ENCODE measurements at regions not wholly inside any gene's neighbourhood (a gene's known extent, or its start where the extent isn't known, plus 50 kb on each side); places are given as distances from the start of the nearest gene placed in this dataset.

DNA sequence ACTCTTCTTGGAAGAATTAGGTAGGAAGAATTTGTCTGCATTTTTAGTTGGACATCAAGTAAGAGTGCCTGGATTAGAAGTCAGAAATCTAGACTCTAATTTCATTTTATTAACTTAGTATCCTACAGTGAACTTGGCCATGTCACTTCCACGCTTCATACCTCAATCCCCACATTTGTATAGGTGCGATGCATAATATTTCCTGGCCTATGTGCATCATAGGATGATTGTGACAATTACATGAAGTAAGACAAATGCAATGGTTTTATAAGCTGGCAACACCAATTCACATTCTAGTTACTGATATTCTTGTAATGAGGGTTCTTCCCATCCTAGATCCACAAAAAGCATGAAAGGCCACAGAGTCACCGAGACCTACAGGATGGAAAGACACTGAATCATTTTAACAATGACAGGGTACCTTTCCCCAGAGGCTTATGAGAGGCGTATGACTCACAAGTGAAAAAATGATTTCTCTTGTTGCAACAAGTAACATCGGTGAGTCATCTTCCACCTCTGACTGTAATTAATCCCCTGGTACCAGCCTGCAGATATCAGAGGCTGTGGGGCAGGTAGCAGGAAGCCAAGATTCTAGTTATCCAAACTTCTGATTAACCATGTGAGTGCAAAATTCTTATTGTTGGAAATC lies 56.0 kb upstream of the OR5AK2 start:
- no peaks in the 10 kb centered on the region for H3K27me3 ChIP-seq (ENCODE audit: control insufficient read depth, insufficient read depth, low read length)
- H3K36me3 ChIP-seq (ENCODE audit: control insufficient read depth, insufficient read depth, low read length), result no peaks in the 10 kb centered on the region
- no peaks in the 10 kb centered on the region for H3K4me1 ChIP-seq (ENCODE audit: control insufficient read depth, insufficient read depth, low read length)
- no peak overlapping the region for H3K27ac ChIP-seq (ENCODE audit: low read depth, low read length)
- H3K9ac ChIP-seq (ENCODE audit: low read length), result no peak overlapping the region
- no peak overlapping the region for H3K4me3 ChIP-seq (ENCODE audit: low read length)

DNA sequence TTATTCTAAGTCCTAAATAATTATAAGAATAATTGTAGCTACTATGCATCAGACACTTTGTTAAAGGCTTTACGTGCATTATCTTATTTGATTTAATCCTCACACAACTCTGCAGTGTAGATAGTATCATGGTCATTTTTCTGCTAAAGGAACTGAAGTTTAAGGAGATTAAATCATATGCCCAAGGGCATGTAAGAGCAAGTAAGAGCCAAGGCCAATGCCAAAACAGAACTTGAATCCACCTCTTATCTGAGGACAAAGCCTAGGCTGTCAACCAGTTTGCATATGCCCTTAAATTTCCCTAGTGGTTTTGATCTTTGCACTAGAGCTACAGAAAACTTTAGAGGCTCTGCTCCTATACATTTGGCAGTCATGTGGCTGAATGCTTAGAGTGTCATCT lies 65.6 kb upstream of the OR5AK2 start:
- Histone ChIP-seq H3K4me1 (ENCODE audit: control insufficient read depth, insufficient read depth, low read length) (peaks cover 2% of the 10 kb centered on the region), H3K9ac (ENCODE audit: low read length) (no peak overlapping the region), H3K27ac (ENCODE audit: low read depth, low read length) (no peak overlapping the region), H3K27me3 (ENCODE audit: control insufficient read depth, insufficient read depth, low read length) (no peaks in the 10 kb centered on the region), H3K4me3 (ENCODE audit: low read length) (no peak overlapping the region), H3K36me3 (ENCODE audit: control insufficient read depth, insufficient read depth, low read length) (no peaks in the 10 kb centered on the region)

DNA sequence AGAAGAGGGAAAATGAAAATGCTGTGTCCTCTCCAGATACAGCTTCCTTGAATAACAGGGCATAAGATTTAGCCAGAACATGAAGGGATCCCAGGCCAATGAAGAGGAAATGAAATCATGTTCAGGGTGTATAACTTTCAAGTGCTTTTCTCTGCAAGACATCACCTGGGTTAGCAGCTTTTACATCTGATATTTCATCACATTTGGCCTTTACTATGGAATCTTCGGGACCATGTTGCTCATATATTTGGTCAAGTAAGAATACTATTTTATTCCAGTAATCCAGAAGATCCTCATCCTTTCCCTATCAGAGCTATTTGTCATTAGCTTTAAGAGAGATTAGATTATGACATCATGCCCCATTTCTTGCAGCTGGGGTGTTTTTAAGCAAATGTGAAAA lies 66.3 kb upstream of the OR5AK2 start:
- Histone ChIP-seq H3K36me3 (ENCODE audit: control insufficient read depth, insufficient read depth, low read length) (no peaks in the 10 kb centered on the region), H3K4me1 (ENCODE audit: control insufficient read depth, insufficient read depth, low read length) (peaks cover 2% of the 10 kb centered on the region), H3K9ac (ENCODE audit: low read length) (no peak overlapping the region), H3K27me3 (ENCODE audit: control insufficient read depth, insufficient read depth, low read length) (no peaks in the 10 kb centered on the region), H3K27ac (ENCODE audit: low read depth, low read length) (no peak overlapping the region), H3K4me3 (ENCODE audit: low read length) (no peak overlapping the region)

DNA sequence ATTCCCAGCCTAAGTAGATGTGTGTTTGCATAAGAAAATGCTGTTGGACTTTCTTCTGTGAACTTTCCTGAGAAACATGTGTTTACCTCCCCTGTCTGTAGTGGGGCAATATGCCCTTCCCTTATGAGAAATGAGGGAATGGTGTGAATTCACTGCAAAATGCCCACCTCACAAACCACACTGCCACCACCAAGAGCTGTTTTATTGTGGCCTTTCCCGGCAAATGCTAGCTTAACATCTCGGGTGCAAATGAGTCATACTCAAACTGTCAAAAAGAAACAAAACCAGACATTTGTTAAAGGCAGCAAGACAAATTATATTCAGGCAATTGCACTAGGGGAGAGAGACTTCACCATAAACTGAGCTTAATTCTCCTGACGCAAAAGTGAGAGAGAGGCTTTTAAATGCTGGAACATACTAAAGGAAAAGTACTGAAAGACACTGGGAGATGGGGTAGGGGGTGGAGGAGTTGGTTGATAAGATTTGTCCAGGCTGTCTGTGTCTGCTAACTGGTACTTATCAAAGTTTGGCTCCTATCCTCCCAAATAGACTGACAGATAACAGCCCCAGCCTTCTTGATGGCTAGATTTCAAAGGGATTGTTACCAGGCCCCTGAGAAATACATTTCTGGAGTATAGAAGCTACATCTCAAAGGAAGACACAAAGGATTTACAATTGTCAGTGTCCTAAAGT lies 70.9 kb upstream of the OR5AK2 start:
- H3K4me3 ChIP-seq (ENCODE audit: low read length), result no peak overlapping the region
- peak overlapping the region; percentile 3 for H3K27ac ChIP-seq (ENCODE audit: low read depth, low read length)
- no peaks in the 10 kb centered on the region for H3K27me3 ChIP-seq (ENCODE audit: control insufficient read depth, insufficient read depth, low read length)
- H3K36me3 ChIP-seq (ENCODE audit: control insufficient read depth, insufficient read depth, low read length), result no peaks in the 10 kb centered on the region
- H3K4me1 ChIP-seq (ENCODE audit: control insufficient read depth, insufficient read depth, low read length), result peaks cover 2% of the 10 kb centered on the region
- H3K9ac ChIP-seq (ENCODE audit: low read length), result no peak overlapping the region

DNA sequence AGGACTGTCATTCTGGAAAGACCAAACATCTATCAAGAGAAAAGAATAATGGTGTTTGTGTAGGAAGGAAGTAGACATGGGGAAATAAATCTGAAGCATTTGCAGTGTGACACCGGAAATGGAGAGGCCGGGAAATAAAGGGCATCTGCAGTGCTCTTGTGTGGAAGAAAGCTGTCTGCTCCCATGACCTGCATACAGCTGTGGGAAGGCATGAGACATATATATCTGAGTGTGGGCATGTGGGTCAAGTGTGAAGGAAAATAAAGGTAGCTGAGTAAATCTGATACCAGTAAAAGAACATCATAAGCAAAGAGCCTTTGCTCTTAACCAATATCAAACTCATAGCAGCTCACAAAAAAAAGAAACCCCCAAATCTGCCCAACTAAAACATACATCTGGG lies 72.1 kb upstream of the OR5AK2 start:
- Histone ChIP-seq H3K9ac (ENCODE audit: low read length) (no peak overlapping the region), H3K27me3 (ENCODE audit: control insufficient read depth, insufficient read depth, low read length) (no peaks in the 10 kb centered on the region), H3K4me3 (ENCODE audit: low read length) (no peak overlapping the region), H3K27ac (ENCODE audit: low read depth, low read length) (no peak overlapping the region), H3K4me1 (ENCODE audit: control insufficient read depth, insufficient read depth, low read length) (peaks cover 2% of the 10 kb centered on the region), H3K36me3 (ENCODE audit: control insufficient read depth, insufficient read depth, low read length) (no peaks in the 10 kb centered on the region)

DNA sequence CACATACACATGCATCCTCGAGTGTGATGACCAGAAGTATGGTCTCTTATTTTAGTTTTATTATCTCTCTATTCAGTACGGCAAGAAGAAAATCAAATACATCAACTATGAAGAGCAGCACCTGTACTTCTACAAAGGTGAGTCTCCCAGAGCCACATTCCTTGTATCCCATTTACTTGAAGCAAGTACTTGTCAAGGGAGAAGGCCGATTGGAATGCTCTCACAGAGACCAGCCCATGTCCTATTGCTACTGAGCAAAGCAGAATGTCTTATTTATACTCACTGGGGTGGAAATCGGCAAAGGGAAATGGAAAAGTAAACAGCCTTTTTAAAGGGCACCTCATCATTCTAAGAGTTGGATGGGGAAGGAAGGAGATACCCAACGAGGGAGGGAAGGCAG lies 72.6 kb upstream of the OR5AK2 start:
- Histone ChIP-seq H3K36me3 (ENCODE audit: control insufficient read depth, insufficient read depth, low read length) (no peaks in the 10 kb centered on the region), H3K9ac (ENCODE audit: low read length) (no peak overlapping the region), H3K27ac (ENCODE audit: low read depth, low read length) (no peak overlapping the region), H3K4me1 (ENCODE audit: control insufficient read depth, insufficient read depth, low read length) (peaks cover 2% of the 10 kb centered on the region), H3K27me3 (ENCODE audit: control insufficient read depth, insufficient read depth, low read length) (no peaks in the 10 kb centered on the region), H3K4me3 (ENCODE audit: low read length) (no peak overlapping the region)

DNA sequence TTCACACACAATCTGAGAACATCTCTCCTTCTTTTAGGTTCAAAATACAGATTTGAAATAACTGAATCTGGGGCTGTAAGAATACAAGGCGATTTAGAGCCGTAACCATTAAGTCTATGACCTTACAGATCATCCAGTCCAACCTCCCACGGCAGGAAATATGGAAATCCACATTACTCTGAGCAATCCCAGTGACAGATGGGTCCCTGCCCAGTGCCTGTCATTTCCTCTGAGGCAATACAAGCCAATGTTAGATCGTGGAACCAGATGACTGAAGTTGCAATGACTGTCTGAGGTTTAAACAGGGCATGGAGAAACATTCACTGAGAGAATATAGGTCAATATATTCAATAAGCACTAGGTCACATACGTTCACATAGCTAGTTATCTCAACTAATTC lies 77.4 kb upstream of the OR5AK2 start:
- H3K9ac ChIP-seq (ENCODE audit: low read length), result no peak overlapping the region
- no peak overlapping the region for H3K4me3 ChIP-seq (ENCODE audit: low read length)
- H3K4me1 ChIP-seq (ENCODE audit: control insufficient read depth, insufficient read depth, low read length), result no peaks in the 10 kb centered on the region
- no peaks in the 10 kb centered on the region for H3K36me3 ChIP-seq (ENCODE audit: control insufficient read depth, insufficient read depth, low read length)
- no peak overlapping the region for H3K27ac ChIP-seq (ENCODE audit: low read depth, low read length)
- H3K27me3 ChIP-seq (ENCODE audit: control insufficient read depth, insufficient read depth, low read length), result no peaks in the 10 kb centered on the region

DNA sequence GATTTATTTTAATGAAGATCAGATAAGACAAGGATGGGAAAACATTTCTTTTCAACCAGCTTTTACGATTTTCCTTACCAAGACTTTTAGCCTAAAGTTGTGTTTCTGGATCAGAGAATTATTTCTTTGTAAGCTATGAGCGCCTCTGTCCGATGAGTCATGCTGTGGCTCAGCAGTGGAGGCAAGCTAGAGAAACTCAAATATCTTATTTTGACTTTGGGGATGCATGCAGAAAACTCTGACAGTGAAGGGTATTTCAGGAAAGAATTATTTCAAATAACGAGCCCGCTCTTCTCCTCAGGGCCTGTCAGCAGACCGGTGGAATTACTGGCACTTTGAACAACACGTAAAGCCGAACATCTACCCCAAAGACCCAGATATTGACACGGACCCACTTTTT lies 77.9 kb upstream of the OR5AK2 start:
- H3K4me1 ChIP-seq (ENCODE audit: control insufficient read depth, insufficient read depth, low read length), result no peaks in the 10 kb centered on the region
- H3K36me3 ChIP-seq (ENCODE audit: control insufficient read depth, insufficient read depth, low read length), result no peaks in the 10 kb centered on the region
- H3K4me3 ChIP-seq (ENCODE audit: low read length), result no peak overlapping the region
- H3K27ac ChIP-seq (ENCODE audit: low read depth, low read length), result no peak overlapping the region
- H3K9ac ChIP-seq (ENCODE audit: low read length), result no peak overlapping the region
- no peaks in the 10 kb centered on the region for H3K27me3 ChIP-seq (ENCODE audit: control insufficient read depth, insufficient read depth, low read length)

DNA sequence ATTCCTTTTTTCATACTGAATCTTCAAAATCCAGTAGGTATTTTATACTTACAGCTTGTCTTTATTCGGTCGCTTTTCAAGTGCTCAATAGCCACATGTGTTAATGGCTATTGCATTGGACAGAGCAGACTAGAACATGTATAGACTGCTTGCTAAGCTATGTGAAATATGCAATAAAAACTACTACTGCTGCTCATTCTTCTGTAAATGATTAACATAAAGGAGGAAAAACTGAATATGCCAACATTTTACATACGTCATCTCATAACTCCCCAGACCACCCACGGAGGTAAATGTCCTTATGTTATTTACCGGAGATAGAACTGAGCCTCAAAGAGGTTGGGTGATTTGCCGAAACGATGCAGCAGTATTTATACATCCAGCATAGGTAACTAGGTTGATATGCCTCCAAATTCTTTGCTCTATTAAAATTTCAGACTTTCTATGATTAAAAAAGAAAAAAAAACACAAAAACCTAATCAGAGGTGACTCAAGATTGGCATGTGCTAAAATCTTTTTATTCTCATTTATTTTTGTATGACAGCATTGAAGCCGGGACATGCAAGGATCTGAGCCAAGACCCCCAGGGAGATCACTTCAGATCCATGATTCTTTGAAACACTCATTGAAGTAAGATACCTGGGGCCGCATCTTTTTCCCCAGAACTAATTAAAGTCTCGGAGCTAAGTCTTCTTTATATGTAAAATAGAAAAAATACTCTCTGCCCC lies 78.5 kb upstream of the OR5AK2 start:
- Histone ChIP-seq H3K4me1 (ENCODE audit: control insufficient read depth, insufficient read depth, low read length) (no peaks in the 10 kb centered on the region), H3K4me3 (ENCODE audit: low read length) (no peak overlapping the region), H3K27ac (ENCODE audit: low read depth, low read length) (no peak overlapping the region), H3K36me3 (ENCODE audit: control insufficient read depth, insufficient read depth, low read length) (no peaks in the 10 kb centered on the region), H3K27me3 (ENCODE audit: control insufficient read depth, insufficient read depth, low read length) (no peaks in the 10 kb centered on the region), H3K9ac (ENCODE audit: low read length) (no peak overlapping the region)

DNA sequence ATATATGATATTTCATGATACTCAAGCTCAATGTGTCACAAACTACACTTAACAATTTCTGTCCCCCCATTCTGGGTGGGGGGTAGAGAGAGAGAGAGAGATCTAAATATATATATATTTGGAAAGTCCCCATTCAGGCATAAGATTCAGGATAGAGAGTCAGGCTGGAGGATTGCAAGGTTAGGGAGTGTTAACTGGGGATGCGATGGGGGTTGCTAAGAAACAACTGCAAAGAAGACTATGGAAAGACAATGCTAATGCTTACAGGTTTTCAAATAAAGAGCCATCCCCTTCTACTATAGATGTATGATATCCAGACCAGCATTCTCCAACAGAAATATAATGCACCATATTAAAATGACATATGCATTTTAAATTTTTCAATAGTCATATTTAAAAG lies 79.2 kb upstream of the OR5AK2 start:
- Histone ChIP-seq H3K4me3 (ENCODE audit: low read length) (no peak overlapping the region), H3K4me1 (ENCODE audit: control insufficient read depth, insufficient read depth, low read length) (no peaks in the 10 kb centered on the region), H3K27me3 (ENCODE audit: control insufficient read depth, insufficient read depth, low read length) (no peaks in the 10 kb centered on the region), H3K9ac (ENCODE audit: low read length) (no peak overlapping the region), H3K27ac (ENCODE audit: low read depth, low read length) (no peak overlapping the region), H3K36me3 (ENCODE audit: control insufficient read depth, insufficient read depth, low read length) (no peaks in the 10 kb centered on the region)

DNA sequence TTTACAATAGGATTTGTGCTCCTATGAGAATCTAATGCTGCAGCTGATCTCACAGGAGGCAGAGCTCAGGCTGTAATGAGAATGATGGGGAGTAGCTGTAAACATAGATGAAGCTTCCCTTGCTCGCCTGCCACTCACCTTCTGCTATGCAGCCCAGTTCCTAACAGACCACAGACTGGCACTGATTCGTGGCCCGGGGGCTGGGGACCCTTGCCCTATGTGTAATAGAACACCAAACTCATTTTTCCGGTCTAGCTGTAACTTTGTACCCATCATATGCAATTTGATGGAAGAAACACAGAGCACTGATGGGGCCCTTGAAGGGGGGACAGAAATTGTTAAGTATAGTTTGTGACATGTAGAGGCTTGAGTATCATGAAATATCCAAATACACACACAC lies 79.6 kb upstream of the OR5AK2 start:
- Histone ChIP-seq H3K9ac (ENCODE audit: low read length) (no peak overlapping the region), H3K4me3 (ENCODE audit: low read length) (no peak overlapping the region), H3K27me3 (ENCODE audit: control insufficient read depth, insufficient read depth, low read length) (no peaks in the 10 kb centered on the region), H3K27ac (ENCODE audit: low read depth, low read length) (no peak overlapping the region), H3K4me1 (ENCODE audit: control insufficient read depth, insufficient read depth, low read length) (no peaks in the 10 kb centered on the region), H3K36me3 (ENCODE audit: control insufficient read depth, insufficient read depth, low read length) (no peaks in the 10 kb centered on the region)

DNA sequence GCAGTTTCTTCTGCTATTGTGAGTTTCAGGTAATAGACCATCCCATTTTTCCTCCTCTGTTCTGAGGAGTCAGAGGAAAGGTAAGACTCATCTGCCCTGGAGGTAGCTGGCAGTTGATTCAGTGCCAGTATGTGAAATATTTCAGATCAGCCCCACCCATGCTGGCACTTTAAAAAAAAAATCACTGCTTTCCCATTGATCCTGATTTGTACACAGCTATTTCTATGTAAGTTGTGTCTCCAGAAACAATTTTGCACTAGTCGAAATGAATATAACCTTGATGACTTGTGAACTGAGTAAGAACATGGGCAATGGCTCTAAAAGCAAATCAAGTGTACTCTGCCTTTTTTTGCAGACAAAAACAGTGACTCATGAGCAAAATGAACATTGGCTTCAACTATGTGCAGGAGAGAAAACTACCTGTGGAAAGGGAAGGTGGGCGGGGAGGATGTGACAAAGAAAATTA lies 82.0 kb upstream of the OR5AK2 start:
- Histone ChIP-seq H3K4me1 (ENCODE audit: control insufficient read depth, insufficient read depth, low read length) (no peaks in the 10 kb centered on the region), H3K27ac (ENCODE audit: low read depth, low read length) (no peak overlapping the region), H3K9ac (ENCODE audit: low read length) (no peak overlapping the region), H3K27me3 (ENCODE audit: control insufficient read depth, insufficient read depth, low read length) (no peaks in the 10 kb centered on the region), H3K4me3 (ENCODE audit: low read length) (no peak overlapping the region), H3K36me3 (ENCODE audit: control insufficient read depth, insufficient read depth, low read length) (no peaks in the 10 kb centered on the region)

Measured in rectal smooth muscle tissue (tissue), 1 donor.